Muscle of leg (tissue), 3 donors: ENCODE measurements at regions not wholly inside any gene's neighbourhood (a gene's known extent, or its start where the extent isn't known, plus 50 kb on each side); places are given as distances from the start of the nearest gene placed in this dataset.
"Not testable (repeated sequence)": the region's sequence is repeated elsewhere in the genome, so short reads cannot be mapped to it uniquely, and the experiment has no call there.

Experiments
- DNase-seq: peaks from one replicate; pipeline ENCODE4 v3.0.0; 2013
- H3K27ac ChIP-seq: one replicate; pipeline ENCODE4 v1.5.1; 2013; ENCODE audit warnings: mild to moderate bottlenecking, low read length, control low read depth
- H3K27me3 ChIP-seq: one replicate; pipeline ENCODE4 v1.6.1; 2013; ENCODE audit warnings: low read length; ENCODE audit not compliant: control insufficient read depth, insufficient read depth
- H3K36me3 ChIP-seq: one replicate; pipeline ENCODE4 v1.6.1; 2013; ENCODE audit warnings: low read length; ENCODE audit not compliant: control insufficient read depth, insufficient read depth
- H3K4me1 ChIP-seq: one replicate; pipeline ENCODE4 v1.6.1; 2013; ENCODE audit warnings: low read length; ENCODE audit not compliant: control insufficient read depth, insufficient read depth
- H3K4me3 ChIP-seq: one replicate; pipeline ENCODE4 v1.5.1; 2013; ENCODE audit warnings: low read length, control low read depth
- H3K9me3 ChIP-seq: replicated peaks from 2 replicates; pipeline ENCODE4 v1.6.1; 2013; ENCODE audit warnings: low read depth, low read length; ENCODE audit not compliant: control insufficient read depth
- WGBS: methylation state at CpG from one replicate; pipeline ENCODE4 v1.1.5; 2013; ENCODE audit warnings: missing lambda C conversion rate; ENCODE audit not compliant: insufficient coverage; 5-methylcytosine and 5-hydroxymethylcytosine counted together

GRCh38 chr13:56706485-56706884 lies 434.2 kb upstream of the PRR20A start:
- H3K4me3 ChIP-seq, result no peak overlapping the region
- DNase-seq, result no peak
- H3K36me3 ChIP-seq, result no peaks in the 10 kb centered on the region
- no CpG with 5 or more reads among the region's 2 CpGs for WGBS
- no peaks in the 10 kb centered on the region for H3K27me3 ChIP-seq
- no peaks in the 10 kb centered on the region for H3K9me3 ChIP-seq
- H3K27ac ChIP-seq, result no peak overlapping the region
- no peaks in the 10 kb centered on the region for H3K4me1 ChIP-seq

- no peaks in the 10 kb centered on the region for H3K9me3 ChIP-seq
- H3K4me1 ChIP-seq, result no peaks in the 10 kb centered on the region
- DNase-seq, result no peak
- 100% methylated on average over 1 of the region's 2 CpGs for WGBS
- H3K36me3 ChIP-seq, result no peaks in the 10 kb centered on the region
- no peak overlapping the region for H3K27ac ChIP-seq
- no peaks in the 10 kb centered on the region for H3K27me3 ChIP-seq
- no peak overlapping the region for H3K4me3 ChIP-seq
Measured at GRCh38 chr13:56713656-56714055, 427.1 kb upstream of the PRR20A start.

GRCh38 chr13:56718791-56719190 lies 421.9 kb upstream of the PRR20A start:
- H3K27me3 ChIP-seq, result no peaks in the 10 kb centered on the region
- WGBS, result 63% methylated on average over 1 of the region's 1 CpG
- no peaks in the 10 kb centered on the region for H3K4me1 ChIP-seq

GRCh38 chr13:56720841-56721240 lies 419.9 kb upstream of the PRR20A start:
- Histone ChIP-seq H3K9me3 (no peaks in the 10 kb centered on the region), H3K27ac (no peak overlapping the region), H3K36me3 (no peaks in the 10 kb centered on the region), H3K4me3 (no peak overlapping the region), H3K27me3 (no peaks in the 10 kb centered on the region), H3K4me1 (no peaks in the 10 kb centered on the region)
- no peak for DNase-seq
- no CpG with 5 or more reads among the region's 1 CpG for WGBS

More at GRCh38 chr13:56718791-56719190, 421.9 kb upstream of the PRR20A start:
- no peaks in the 10 kb centered on the region for H3K9me3 ChIP-seq
- no peak overlapping the region for H3K27ac ChIP-seq
- no peak overlapping the region for H3K4me3 ChIP-seq
- no peaks in the 10 kb centered on the region for H3K36me3 ChIP-seq
- DNase-seq, result no peak

- WGBS, result 91% methylated on average over 35 of the region's 35 CpGs
- no peak for DNase-seq
- H3K9me3 ChIP-seq, result no peaks in the 10 kb centered on the region
- no peaks in the 10 kb centered on the region for H3K4me1 ChIP-seq
- no peak overlapping the region for H3K27ac ChIP-seq
- no peak overlapping the region for H3K4me3 ChIP-seq
- H3K27me3 ChIP-seq, result no peaks in the 10 kb centered on the region
- no peaks in the 10 kb centered on the region for H3K36me3 ChIP-seq
Measured at GRCh38 chr13:56735537-56735942, 405.2 kb upstream of the PRR20A start.

GRCh38 chr13:56736966-56737365 lies 403.8 kb upstream of the PRR20A start:
- H3K4me3 ChIP-seq, result no peak overlapping the region
- 75% methylated on average over 1 of the region's 1 CpG for WGBS

GRCh38 chr13:56752636-56753035 lies 388.1 kb upstream of the PRR20A start:
- no peaks in the 10 kb centered on the region for H3K27me3 ChIP-seq
- WGBS, result no CpG with 5 or more reads among the region's 1 CpG
- no peak overlapping the region for H3K4me3 ChIP-seq
- H3K4me1 ChIP-seq, result no peaks in the 10 kb centered on the region
- no peaks in the 10 kb centered on the region for H3K9me3 ChIP-seq
- DNase-seq, result peak; percentile 43
- H3K36me3 ChIP-seq, result no peaks in the 10 kb centered on the region
- no peak overlapping the region for H3K27ac ChIP-seq

More at GRCh38 chr13:56736966-56737365, 403.8 kb upstream of the PRR20A start:
- Histone ChIP-seq H3K9me3 (no peaks in the 10 kb centered on the region), H3K36me3 (no peaks in the 10 kb centered on the region), H3K4me1 (no peaks in the 10 kb centered on the region), H3K27ac (no peak overlapping the region), H3K27me3 (no peaks in the 10 kb centered on the region)
- DNase-seq, result no peak

- DNase-seq, result peak; percentile 84
- WGBS, result 41% methylated on average over 2 of the region's 3 CpGs
- H3K4me1 ChIP-seq, result no peaks in the 10 kb centered on the region
- no peaks in the 10 kb centered on the region for H3K36me3 ChIP-seq
- H3K27me3 ChIP-seq, result no peaks in the 10 kb centered on the region
- H3K27ac ChIP-seq, result no peak overlapping the region
- H3K9me3 ChIP-seq, result no peaks in the 10 kb centered on the region
- H3K4me3 ChIP-seq, result no peak overlapping the region
Measured at GRCh38 chr13:56755181-56755935, 385.4 kb upstream of the PRR20A start.

GRCh38 chr13:56763333-56763732 lies 377.4 kb upstream of the PRR20A start:
- no CpG with 5 or more reads among the region's 1 CpG for WGBS
- not testable (repeated sequence) for H3K27me3 ChIP-seq, H3K4me3 ChIP-seq, H3K27ac ChIP-seq, DNase-seq, H3K9me3 ChIP-seq, H3K36me3 ChIP-seq, H3K4me1 ChIP-seq

- Histone ChIP-seq H3K36me3 (no peaks in the 10 kb centered on the region), H3K27ac (no peak overlapping the region), H3K9me3 (no peaks in the 10 kb centered on the region), H3K4me1 (no peaks in the 10 kb centered on the region), H3K4me3 (no peak overlapping the region), H3K27me3 (no peaks in the 10 kb centered on the region)
- DNase-seq, result no peak
- 94% methylated on average over 3 of the region's 4 CpGs for WGBS
Measured at GRCh38 chr13:56773148-56773547, 367.6 kb upstream of the PRR20A start.

GRCh38 chr13:56789527-56789926 lies 351.2 kb upstream of the PRR20A start:
- WGBS, result no CpG with 5 or more reads among the region's 2 CpGs
- Histone ChIP-seq H3K27me3 (no peaks in the 10 kb centered on the region), H3K36me3 (no peaks in the 10 kb centered on the region), H3K4me3 (no peak overlapping the region), H3K27ac (no peak overlapping the region), H3K9me3 (no peaks in the 10 kb centered on the region), H3K4me1 (no peaks in the 10 kb centered on the region)
- DNase-seq, result no peak
